ENCODE measurements at regions not wholly inside any gene's neighbourhood (a gene's known extent, or its start where the extent isn't known, plus 50 kb on each side); places are given as distances from the start of the nearest gene placed in this dataset.
A peak's percentile ranks its signal among the peaks of the same experiment; 100 is the strongest.

DNA sequence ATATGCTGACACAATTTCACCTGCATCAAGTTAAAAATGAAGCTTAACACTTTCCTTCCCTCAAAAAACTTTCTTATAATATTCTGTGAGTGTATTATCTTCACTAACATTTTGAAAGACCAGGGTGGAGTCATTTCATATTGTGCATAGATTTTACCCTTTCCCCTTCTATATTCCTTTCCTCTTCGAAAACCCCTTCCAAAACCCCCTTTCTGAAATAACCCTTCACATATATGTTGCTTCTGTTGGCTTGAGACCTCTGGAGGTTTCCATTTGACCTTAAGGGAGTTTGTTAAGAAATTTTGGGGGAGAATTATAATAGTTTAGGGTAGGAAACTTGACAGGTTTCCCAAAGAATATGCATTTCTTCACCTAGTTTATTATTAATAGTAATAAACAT, 489.6 kb upstream of the MIR17HG start:
- 23% methylated on average over 1 of the region's 1 CpG for WGBS
- DNase-seq (ENCODE audit: low spot score), result no peak
- H3K4me3 ChIP-seq (ENCODE audit: low read depth in 1 of 3, low read length in 3 of 3), result no peak overlapping the region
- no peaks in the 10 kb centered on the region for H3K27me3 ChIP-seq (ENCODE audit: control insufficient read depth in 4 of 4, insufficient read depth in 4 of 4, low read length in 3 of 4)
- H3K36me3 ChIP-seq (ENCODE audit: control insufficient read depth in 4 of 4, insufficient read depth in 3 of 4, low read depth in 1 of 4, low read length in 3 of 4), result no peaks in the 10 kb centered on the region
- H3K27ac ChIP-seq (ENCODE audit: low read depth in 1 of 2, low read length in 2 of 2), result no peak overlapping the region
- TF ChIP-seq YY1 (IDR thresholded peaks at IDR 0.05) (no peak), RXRA (IDR thresholded peaks at IDR 0.05) (no peak), FOXA1 (IDR thresholded peaks at IDR 0.05) (no peak), ATF3 (IDR thresholded peaks at IDR 0.05) (no peak), GABPA (IDR thresholded peaks at IDR 0.05 in 1 of 2, conservative IDR thresholded peaks at IDR 0.05 in 1 of 2) (no peak), JUND (IDR thresholded peaks at IDR 0.05) (no peak), ZBTB33 (IDR thresholded peaks at IDR 0.05) (no peak), TAF1 (conservative IDR thresholded peaks at IDR 0.05) (no peak), FOXA2 (IDR thresholded peaks at IDR 0.05) (no peak), NR2F2 (IDR thresholded peaks at IDR 0.05) (no peak), RAD21 (IDR thresholded peaks at IDR 0.05) (no peak), HNF4A (conservative IDR thresholded peaks at IDR 0.05) (no peak)
- TF ChIP-seq, protein P1, sequence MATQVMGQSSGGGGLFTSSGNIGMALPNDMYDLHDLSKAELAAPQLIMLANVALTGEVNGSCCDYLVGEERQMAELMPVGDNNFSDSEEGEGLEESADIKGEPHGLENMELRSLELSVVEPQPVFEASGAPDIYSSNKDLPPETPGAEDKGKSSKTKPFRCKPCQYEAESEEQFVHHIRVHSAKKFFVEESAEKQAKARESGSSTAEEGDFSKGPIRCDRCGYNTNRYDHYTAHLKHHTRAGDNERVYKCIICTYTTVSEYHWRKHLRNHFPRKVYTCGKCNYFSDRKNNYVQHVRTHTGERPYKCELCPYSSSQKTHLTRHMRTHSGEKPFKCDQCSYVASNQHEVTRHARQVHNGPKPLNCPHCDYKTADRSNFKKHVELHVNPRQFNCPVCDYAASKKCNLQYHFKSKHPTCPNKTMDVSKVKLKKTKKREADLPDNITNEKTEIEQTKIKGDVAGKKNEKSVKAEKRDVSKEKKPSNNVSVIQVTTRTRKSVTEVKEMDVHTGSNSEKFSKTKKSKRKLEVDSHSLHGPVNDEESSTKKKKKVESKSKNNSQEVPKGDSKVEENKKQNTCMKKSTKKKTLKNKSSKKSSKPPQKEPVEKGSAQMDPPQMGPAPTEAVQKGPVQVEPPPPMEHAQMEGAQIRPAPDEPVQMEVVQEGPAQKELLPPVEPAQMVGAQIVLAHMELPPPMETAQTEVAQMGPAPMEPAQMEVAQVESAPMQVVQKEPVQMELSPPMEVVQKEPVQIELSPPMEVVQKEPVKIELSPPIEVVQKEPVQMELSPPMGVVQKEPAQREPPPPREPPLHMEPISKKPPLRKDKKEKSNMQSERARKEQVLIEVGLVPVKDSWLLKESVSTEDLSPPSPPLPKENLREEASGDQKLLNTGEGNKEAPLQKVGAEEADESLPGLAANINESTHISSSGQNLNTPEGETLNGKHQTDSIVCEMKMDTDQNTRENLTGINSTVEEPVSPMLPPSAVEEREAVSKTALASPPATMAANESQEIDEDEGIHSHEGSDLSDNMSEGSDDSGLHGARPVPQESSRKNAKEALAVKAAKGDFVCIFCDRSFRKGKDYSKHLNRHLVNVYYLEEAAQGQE (IDR thresholded peaks at IDR 0.05), result no peak
- H3K9me3 ChIP-seq (ENCODE audit: control insufficient read depth in 4 of 4, low read length in 3 of 4), result no peaks in the 10 kb centered on the region
- H3K4me1 ChIP-seq (ENCODE audit: control insufficient read depth in 4 of 4, insufficient read depth in 4 of 4, low read length in 3 of 4), result no peaks in the 10 kb centered on the region
- H3K9ac ChIP-seq (ENCODE audit: low read depth in 1 of 2, low read length in 2 of 2), result no peak overlapping the region

DNA sequence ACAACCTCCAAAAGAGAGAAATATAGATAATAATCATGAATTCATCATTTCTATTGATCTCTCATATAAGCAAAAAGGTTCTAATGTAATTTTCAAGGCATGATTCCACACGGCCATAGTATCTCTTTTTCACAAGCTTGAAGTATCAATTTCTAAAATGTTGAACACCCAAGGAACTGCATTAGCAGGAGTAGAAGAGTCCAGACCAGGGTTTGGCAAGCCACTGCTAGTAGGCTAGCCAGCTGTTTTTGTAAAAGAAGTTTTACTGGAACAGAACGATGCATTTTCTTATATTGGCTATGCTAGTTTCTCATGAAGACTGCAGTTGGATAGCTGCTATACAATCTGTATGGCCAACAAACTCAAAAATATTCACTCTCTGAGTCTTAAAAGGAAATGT, 481.5 kb upstream of the MIR17HG start:
- Histone ChIP-seq H3K27ac (ENCODE audit: low read depth in 1 of 2, low read length in 2 of 2) (no peak overlapping the region), H3K4me3 (ENCODE audit: low read depth in 1 of 3, low read length in 3 of 3) (no peak overlapping the region), H3K27me3 (ENCODE audit: control insufficient read depth in 4 of 4, insufficient read depth in 4 of 4, low read length in 3 of 4) (no peaks in the 10 kb centered on the region), H3K9ac (ENCODE audit: low read depth in 1 of 2, low read length in 2 of 2) (no peak overlapping the region), H3K36me3 (ENCODE audit: control insufficient read depth in 4 of 4, insufficient read depth in 3 of 4, low read depth in 1 of 4, low read length in 3 of 4) (no peaks in the 10 kb centered on the region), H3K4me1 (ENCODE audit: control insufficient read depth in 4 of 4, insufficient read depth in 4 of 4, low read length in 3 of 4) (no peaks in the 10 kb centered on the region), H3K9me3 (ENCODE audit: control insufficient read depth in 4 of 4, low read length in 3 of 4) (no peaks in the 10 kb centered on the region)
- TF ChIP-seq HNF4G (IDR thresholded peaks at IDR 0.05), result no peak
- TF ChIP-seq, protein P2, sequence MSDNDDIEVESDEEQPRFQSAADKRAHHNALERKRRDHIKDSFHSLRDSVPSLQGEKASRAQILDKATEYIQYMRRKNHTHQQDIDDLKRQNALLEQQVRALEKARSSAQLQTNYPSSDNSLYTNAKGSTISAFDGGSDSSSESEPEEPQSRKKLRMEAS (IDR thresholded peaks at IDR 0.05), result no peak
- DNase-seq (ENCODE audit: low spot score), result no peak
- WGBS, result 84% methylated on average over 2 of the region's 2 CpGs

GRCh38 chr13:90867336-90867683, 480.2 kb upstream of the MIR17HG start:
- peak; percentile 55 for DNase-seq (ENCODE audit: low spot score)
- H3K9ac ChIP-seq (ENCODE audit: low read depth in 1 of 2, low read length in 2 of 2), result no peak overlapping the region
- TF ChIP-seq, protein P2 (IDR thresholded peaks at IDR 0.05), result no peak
- TF ChIP-seq TAF1 (conservative IDR thresholded peaks at IDR 0.05) (no peak), CTCF (IDR thresholded peaks at IDR 0.05; ENCODE audit: low read depth, low read length, missing input control) (peak; percentile 41), FOXA1 (IDR thresholded peaks at IDR 0.05) (no peak), FOXA2 (IDR thresholded peaks at IDR 0.05) (no peak), RXRA (IDR thresholded peaks at IDR 0.05) (no peak), HNF4A (conservative IDR thresholded peaks at IDR 0.05) (no peak), NR2F2 (IDR thresholded peaks at IDR 0.05) (no peak), EGR1 (IDR thresholded peaks at IDR 0.05; ENCODE audit: low read depth in 2 of 2) (no peak)
- TF ChIP-seq, protein P1 (IDR thresholded peaks at IDR 0.05), result no peak

More at GRCh38 chr13:90867336-90867683, 480.2 kb upstream of the MIR17HG start:
- Histone ChIP-seq H3K36me3 (ENCODE audit: control insufficient read depth in 4 of 4, insufficient read depth in 3 of 4, low read depth in 1 of 4, low read length in 3 of 4) (no peaks in the 10 kb centered on the region), H3K9me3 (ENCODE audit: control insufficient read depth in 4 of 4, low read length in 3 of 4) (no peaks in the 10 kb centered on the region), H3K27me3 (ENCODE audit: control insufficient read depth in 4 of 4, insufficient read depth in 4 of 4, low read length in 3 of 4) (no peaks in the 10 kb centered on the region), H3K4me3 (ENCODE audit: low read depth in 1 of 3, low read length in 3 of 3) (no peak overlapping the region), H3K4me1 (ENCODE audit: control insufficient read depth in 4 of 4, insufficient read depth in 4 of 4, low read length in 3 of 4) (no peaks in the 10 kb centered on the region), H3K27ac (ENCODE audit: low read depth in 1 of 2, low read length in 2 of 2) (no peak overlapping the region)
- WGBS, result 2% methylated on average over 4 of the region's 4 CpGs

All from liver (tissue), 8 donors.